Activated CD4-positive, alpha-beta T cell treated with anti-CD3 and anti-CD28 coated beads, Interleukin-2, amount 10 ng/mL, durations not matched to agents 7 days and 5 days (primary cell): ENCODE measurements at regions not wholly inside any gene's neighbourhood (a gene's known extent, or its start where the extent isn't known, plus 50 kb on each side); places are given as distances from the start of the nearest gene placed in this dataset.
"Not testable (repeated sequence)": the region's sequence is repeated elsewhere in the genome, so short reads cannot be mapped to it uniquely, and the experiment has no call there.

ENCODE experiments used
- CTCF ChIA-PET: fragments of 350-600 bp; sonication (Branson Sonifier 250); formaldehyde crosslinking; loops from one replicate; lab custom pipeline; 2021; ENCODE audit warnings: antibody characterized with exemption; lab: Charles Lee
- POLR2A ChIA-PET: fragments of 350-600 bp; sonication (Branson Sonifier 250); formaldehyde crosslinking; loops from one replicate; lab custom pipeline; 2021; ENCODE audit warnings: antibody characterized with exemption; lab: Charles Lee
- DNase-seq: peaks from one replicate; pipeline ENCODE4 v3.0.0-alpha.2; 2020
- H3K27ac Mint-ChIP-seq: one replicate; pipeline ENCODE4 v1.8.0; 2021; ENCODE audit warnings: mild to moderate bottlenecking, moderate library complexity, mixed read lengths
- H3K27me3 Mint-ChIP-seq: one replicate; pipeline ENCODE4 v1.8.0; 2021; ENCODE audit warnings: mixed read lengths
- H3K36me3 Mint-ChIP-seq: one replicate; pipeline ENCODE4 v1.8.0; 2021; ENCODE audit warnings: low read depth, mixed read lengths
- H3K4me1 Mint-ChIP-seq: one replicate; pipeline ENCODE4 v1.8.0; 2021; ENCODE audit warnings: mixed read lengths
- H3K4me3 Mint-ChIP-seq: one replicate; pipeline ENCODE4 v1.8.0; 2021; ENCODE audit warnings: mild to moderate bottlenecking, moderate library complexity, mixed read lengths
- H3K9me3 Mint-ChIP-seq: one replicate; pipeline ENCODE4 v1.8.0; 2021; ENCODE audit warnings: mixed read lengths

- CTCF ChIA-PET: interaction anchor here (0.9 to 1.3 kb wide), 3 partner anchors 9 to 35 kb away, joined by 3 to 4 read pairs (median 3); no protein-coding TSS in a partner anchor
- POLR2A ChIA-PET: no interaction called here
- peaks cover 4% of the 10 kb centered on the region for H3K9me3 Mint-ChIP-seq
- H3K27me3 Mint-ChIP-seq: no peaks in the 10 kb centered on the region
- no peaks in the 10 kb centered on the region for H3K36me3 Mint-ChIP-seq
- no peak overlapping the region for H3K27ac Mint-ChIP-seq
- H3K4me1 Mint-ChIP-seq: peaks cover 1% of the 10 kb centered on the region
- DNase-seq: peak; percentile 56
- no peak overlapping the region for H3K4me3 Mint-ChIP-seq
Observed at GRCh38 chr9:96061293-96061987, 185.9 kb downstream of the ERCC6L2 start.

- POLR2A ChIA-PET: no interaction called here
- Mint-ChIP-seq H3K27me3 (no peaks in the 10 kb centered on the region), H3K4me1 (peaks cover 1% of the 10 kb centered on the region), H3K4me3 (no peak overlapping the region), H3K27ac (no peak overlapping the region), H3K36me3 (no peaks in the 10 kb centered on the region), H3K9me3 (peaks cover 6% of the 10 kb centered on the region)
- no peak for DNase-seq
- CTCF ChIA-PET: no interaction called here
Observed at GRCh38 chr9:96058218-96058617, 182.7 kb downstream of the ERCC6L2 start.

- no peak for DNase-seq
- Mint-ChIP-seq H3K4me3 (no peak overlapping the region), H3K36me3 (no peaks in the 10 kb centered on the region), H3K27ac (no peak overlapping the region), H3K4me1 (peaks cover 1% of the 10 kb centered on the region), H3K27me3 (no peaks in the 10 kb centered on the region), H3K9me3 (peaks cover 6% of the 10 kb centered on the region)
- CTCF ChIA-PET: no interaction called here
- POLR2A ChIA-PET: no interaction called here
Observed at GRCh38 chr9:96057155-96057554, 181.7 kb downstream of the ERCC6L2 start.

- Mint-ChIP-seq H3K27me3 (no peaks in the 10 kb centered on the region), H3K36me3 (no peaks in the 10 kb centered on the region), H3K9me3 (peaks cover 8% of the 10 kb centered on the region), H3K4me1 (peaks cover 1% of the 10 kb centered on the region), H3K4me3 (no peak overlapping the region), H3K27ac (no peak overlapping the region)
- ChIA-PET POLR2A (no interaction called here), CTCF (interaction anchor here (1.0 kb wide), 1 partner anchor 9 kb away, joined by 3 read pairs; no protein-coding TSS in a partner anchor)
- DNase-seq: no peak
Observed at GRCh38 chr9:96056226-96056625, 180.7 kb downstream of the ERCC6L2 start.

- H3K4me1 Mint-ChIP-seq, H3K4me3 Mint-ChIP-seq, H3K27me3 Mint-ChIP-seq, H3K36me3 Mint-ChIP-seq, H3K9me3 Mint-ChIP-seq, DNase-seq, CTCF ChIA-PET, POLR2A ChIA-PET, H3K27ac Mint-ChIP-seq: not testable (repeated sequence)
Observed at GRCh38 chr9:96054248-96054647, 178.8 kb downstream of the ERCC6L2 start.

- H3K27me3 Mint-ChIP-seq: no peaks in the 10 kb centered on the region
- peaks cover 4% of the 10 kb centered on the region for H3K9me3 Mint-ChIP-seq
- no peak overlapping the region for H3K27ac Mint-ChIP-seq
- DNase-seq: no peak
- no peaks in the 10 kb centered on the region for H3K36me3 Mint-ChIP-seq
- POLR2A ChIA-PET: no interaction called here
- H3K4me1 Mint-ChIP-seq: peaks cover 1% of the 10 kb centered on the region
- CTCF ChIA-PET: interaction anchor here (1.7 kb wide), 1 partner anchor 9 kb away, joined by 4 read pairs; no protein-coding TSS in a partner anchor
- H3K4me3 Mint-ChIP-seq: no peak overlapping the region
Observed at GRCh38 chr9:96052686-96053085, 177.2 kb downstream of the ERCC6L2 start.

GRCh38 chr9:96051423-96051822 lies 175.9 kb downstream of the ERCC6L2 start:
- H3K36me3 Mint-ChIP-seq: no peaks in the 10 kb centered on the region
- no peak for DNase-seq
- H3K9me3 Mint-ChIP-seq: peaks cover 4% of the 10 kb centered on the region
- H3K27me3 Mint-ChIP-seq: no peaks in the 10 kb centered on the region
- no peak overlapping the region for H3K27ac Mint-ChIP-seq
- no peak overlapping the region for H3K4me3 Mint-ChIP-seq
- ChIA-PET CTCF (no interaction called here), POLR2A (no interaction called here)
- no peaks in the 10 kb centered on the region for H3K4me1 Mint-ChIP-seq

GRCh38 chr9:96050861-96051155 lies 175.3 kb downstream of the ERCC6L2 start:
- Mint-ChIP-seq H3K9me3 (peaks cover 4% of the 10 kb centered on the region), H3K27ac (no peak overlapping the region), H3K4me3 (no peak overlapping the region), H3K4me1 (no peaks in the 10 kb centered on the region), H3K36me3 (no peaks in the 10 kb centered on the region), H3K27me3 (no peaks in the 10 kb centered on the region)
- CTCF ChIA-PET: no interaction called here
- no peak for DNase-seq
- POLR2A ChIA-PET: no interaction called here

- H3K4me1 Mint-ChIP-seq: no peaks in the 10 kb centered on the region
- no peaks in the 10 kb centered on the region for H3K27me3 Mint-ChIP-seq
- no peaks in the 10 kb centered on the region for H3K36me3 Mint-ChIP-seq
- CTCF ChIA-PET: interaction anchor here (2.0 kb wide), 1 partner anchor 26 kb away, joined by 4 read pairs; no protein-coding TSS in a partner anchor
- H3K9me3 Mint-ChIP-seq: peaks cover 4% of the 10 kb centered on the region
- POLR2A ChIA-PET: no interaction called here
- H3K4me3 Mint-ChIP-seq: no peak overlapping the region
- no peak for DNase-seq
- no peak overlapping the region for H3K27ac Mint-ChIP-seq
Observed at GRCh38 chr9:96050048-96050860, 174.8 kb downstream of the ERCC6L2 start.

GRCh38 chr9:96048956-96049831 lies 173.7 kb downstream of the ERCC6L2 start:
- no peak for DNase-seq
- Mint-ChIP-seq H3K4me3 (no peak overlapping the region), H3K27me3 (no peaks in the 10 kb centered on the region), H3K9me3 (peaks cover 3% of the 10 kb centered on the region), H3K4me1 (no peaks in the 10 kb centered on the region), H3K36me3 (no peaks in the 10 kb centered on the region), H3K27ac (no peak overlapping the region)
- CTCF ChIA-PET: interaction anchor here (2.0 kb wide), 1 partner anchor 27 kb away, joined by 4 read pairs; no protein-coding TSS in a partner anchor
- POLR2A ChIA-PET: no interaction called here

- DNase-seq: no peak
- POLR2A ChIA-PET: no interaction called here
Observed at GRCh38 chr9:96048104-96048955, 172.8 kb downstream of the ERCC6L2 start.

GRCh38 chr9:96047741-96048103 lies 172.2 kb downstream of the ERCC6L2 start:
- Mint-ChIP-seq H3K4me1 (no peaks in the 10 kb centered on the region), H3K9me3 (peaks cover 2% of the 10 kb centered on the region), H3K36me3 (no peaks in the 10 kb centered on the region), H3K27me3 (no peaks in the 10 kb centered on the region), H3K4me3 (no peak overlapping the region), H3K27ac (no peak overlapping the region)
- no peak for DNase-seq
- ChIA-PET POLR2A (no interaction called here), CTCF (no interaction called here)

More at GRCh38 chr9:96048104-96048955, 172.8 kb downstream of the ERCC6L2 start:
- H3K9me3 Mint-ChIP-seq: peaks cover 2% of the 10 kb centered on the region
- CTCF ChIA-PET: interaction anchor here (2.0 kb wide), 1 partner anchor 27 kb away, joined by 4 read pairs; no protein-coding TSS in a partner anchor
- no peak overlapping the region for H3K4me3 Mint-ChIP-seq
- H3K27ac Mint-ChIP-seq: no peak overlapping the region
- H3K4me1 Mint-ChIP-seq: no peaks in the 10 kb centered on the region
- H3K36me3 Mint-ChIP-seq: no peaks in the 10 kb centered on the region
- H3K27me3 Mint-ChIP-seq: no peaks in the 10 kb centered on the region
